Astrocyte (in vitro differentiated cells and primary cell): ENCODE measurements at regions not wholly inside any gene's neighbourhood (a gene's known extent, or its start where the extent isn't known, plus 50 kb on each side); places are given as distances from the start of the nearest gene placed in this dataset.

Experiments
- DNase-seq: peaks from one replicate; pipeline ENCODE4 v3.0.0-alpha.2; 2010; ENCODE audit warnings: low read depth
- FAIRE-seq: peaks from 2 replicates; lab custom pipeline; 2011; peaks lifted over from hg19 to GRCh38; lab: Jason Lieb, UNC
- H2AFZ ChIP-seq: 2 replicates; pipeline ENCODE4 v1.6.0; 2012; ENCODE audit warnings: low read depth, low read length, inconsistent platforms
- H3K27ac ChIP-seq: 2 replicates; pipeline ENCODE4 v1.5.1; 2011; ENCODE audit warnings: low read depth, low read length, inconsistent platforms
- H3K27me3 ChIP-seq: 2 replicates; pipeline ENCODE4 v1.6.0; 2011; ENCODE audit warnings: low read length, inconsistent platforms; ENCODE audit not compliant: insufficient read depth
- H3K36me3 ChIP-seq: 2 replicates; pipeline ENCODE4 v1.5.1; 2011; ENCODE audit warnings: low read length, inconsistent platforms; ENCODE audit not compliant: insufficient read depth
- H3K4me1 ChIP-seq: 2 replicates; pipeline ENCODE4 v1.5.1; 2011; ENCODE audit warnings: low read length, inconsistent platforms; ENCODE audit not compliant: insufficient read depth
- H3K4me2 ChIP-seq: 2 replicates; pipeline ENCODE4 v1.6.0; 2012; ENCODE audit warnings: low read length, inconsistent platforms
- H3K4me3 ChIP-seq: 2 replicates; pipeline ENCODE4 v1.5.1; 2011; ENCODE audit warnings: low read depth, mild to moderate bottlenecking, low read length, inconsistent platforms; ENCODE audit not compliant: insufficient read depth
- H3K79me2 ChIP-seq: 2 replicates; pipeline ENCODE4 v1.6.0; 2012; ENCODE audit warnings: mild to moderate bottlenecking, low read length, inconsistent platforms; ENCODE audit not compliant: insufficient read depth
- H3K9ac ChIP-seq: 2 replicates; pipeline ENCODE4 v1.6.0; 2012; ENCODE audit warnings: mild to moderate bottlenecking, low read length, inconsistent platforms
- H3K9me3 ChIP-seq: 2 replicates; pipeline ENCODE4 v1.5.1; 2012; ENCODE audit warnings: low read depth, mild to moderate bottlenecking, low read length, inconsistent platforms; ENCODE audit not compliant: insufficient read depth
- H4K20me1 ChIP-seq: 2 replicates; pipeline ENCODE4 v1.6.0; 2012; ENCODE audit warnings: low read length, inconsistent platforms; ENCODE audit not compliant: insufficient read depth
- H3K27ac Mint-ChIP-seq: one replicate; pipeline ENCODE4 v1.8.0; 2021; ENCODE audit warnings: mild to moderate bottlenecking, mixed read lengths; ENCODE audit not compliant: unreplicated experiment
- H3K27me3 Mint-ChIP-seq: one replicate; pipeline ENCODE4 v1.8.0; 2021; ENCODE audit warnings: low read depth, mixed read lengths; ENCODE audit not compliant: unreplicated experiment
- H3K36me3 Mint-ChIP-seq: one replicate; pipeline ENCODE4 v1.8.0; 2021; ENCODE audit warnings: low read depth, mixed read lengths; ENCODE audit not compliant: unreplicated experiment
- H3K4me1 Mint-ChIP-seq: one replicate; pipeline ENCODE4 v1.8.0; 2021; ENCODE audit warnings: low read depth, mixed read lengths; ENCODE audit not compliant: unreplicated experiment
- H3K4me3 Mint-ChIP-seq: one replicate; pipeline ENCODE4 v1.8.0; 2021; ENCODE audit warnings: mild to moderate bottlenecking, moderate library complexity, mixed read lengths; ENCODE audit not compliant: unreplicated experiment
- H3K9me3 Mint-ChIP-seq: one replicate; pipeline ENCODE4 v1.8.0; 2021; ENCODE audit warnings: mild to moderate bottlenecking, mixed read lengths; ENCODE audit not compliant: unreplicated experiment
- EZH2 ChIP-seq: IDR thresholded peaks from 2 replicates; pipeline ENCODE4 v1.6.1; 2012; ENCODE audit warnings: mild to moderate bottlenecking, low read length, inconsistent platforms; ENCODE audit not compliant: insufficient read depth
- TF ChIP-seq, protein P1 (sequence below): IDR thresholded peaks from 2 replicates; pipeline ENCODE4 v1.5.1; 2011; ENCODE audit warnings: low read depth, mild to moderate bottlenecking, inconsistent platforms, low read length, moderate library complexity; ENCODE audit not compliant: insufficient read depth

- H3K9ac ChIP-seq, result no peak overlapping the region
- Mint-ChIP-seq H3K4me1 (no peaks in the 10 kb centered on the region), H3K4me3 (no peak overlapping the region), H3K27ac (no peak overlapping the region), H3K36me3 (no peaks in the 10 kb centered on the region), H3K9me3 (peaks cover 10% of the 10 kb centered on the region), H3K27me3 (no peaks in the 10 kb centered on the region)
- DNase-seq, result no peak
- H3K4me3 ChIP-seq, result no peak overlapping the region
- TF ChIP-seq, protein P1, sequence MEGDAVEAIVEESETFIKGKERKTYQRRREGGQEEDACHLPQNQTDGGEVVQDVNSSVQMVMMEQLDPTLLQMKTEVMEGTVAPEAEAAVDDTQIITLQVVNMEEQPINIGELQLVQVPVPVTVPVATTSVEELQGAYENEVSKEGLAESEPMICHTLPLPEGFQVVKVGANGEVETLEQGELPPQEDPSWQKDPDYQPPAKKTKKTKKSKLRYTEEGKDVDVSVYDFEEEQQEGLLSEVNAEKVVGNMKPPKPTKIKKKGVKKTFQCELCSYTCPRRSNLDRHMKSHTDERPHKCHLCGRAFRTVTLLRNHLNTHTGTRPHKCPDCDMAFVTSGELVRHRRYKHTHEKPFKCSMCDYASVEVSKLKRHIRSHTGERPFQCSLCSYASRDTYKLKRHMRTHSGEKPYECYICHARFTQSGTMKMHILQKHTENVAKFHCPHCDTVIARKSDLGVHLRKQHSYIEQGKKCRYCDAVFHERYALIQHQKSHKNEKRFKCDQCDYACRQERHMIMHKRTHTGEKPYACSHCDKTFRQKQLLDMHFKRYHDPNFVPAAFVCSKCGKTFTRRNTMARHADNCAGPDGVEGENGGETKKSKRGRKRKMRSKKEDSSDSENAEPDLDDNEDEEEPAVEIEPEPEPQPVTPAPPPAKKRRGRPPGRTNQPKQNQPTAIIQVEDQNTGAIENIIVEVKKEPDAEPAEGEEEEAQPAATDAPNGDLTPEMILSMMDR, result no peak
- TF ChIP-seq EZH2, result no peak
- H3K27me3 ChIP-seq, result no peaks in the 10 kb centered on the region
- H2AFZ ChIP-seq, result no peak overlapping the region
- FAIRE-seq, result no peak
- H4K20me1 ChIP-seq, result no peaks in the 10 kb centered on the region
- H3K9me3 ChIP-seq, result peaks cover 26% of the 10 kb centered on the region
- H3K4me1 ChIP-seq, result no peaks in the 10 kb centered on the region
- H3K27ac ChIP-seq, result no peak overlapping the region
- H3K36me3 ChIP-seq, result no peaks in the 10 kb centered on the region
- no peaks in the 10 kb centered on the region for H3K79me2 ChIP-seq
- no peak overlapping the region for H3K4me2 ChIP-seq
Measured at GRCh38 chr18:78573773-78574172, 405.8 kb upstream of the SALL3 start.

DNA sequence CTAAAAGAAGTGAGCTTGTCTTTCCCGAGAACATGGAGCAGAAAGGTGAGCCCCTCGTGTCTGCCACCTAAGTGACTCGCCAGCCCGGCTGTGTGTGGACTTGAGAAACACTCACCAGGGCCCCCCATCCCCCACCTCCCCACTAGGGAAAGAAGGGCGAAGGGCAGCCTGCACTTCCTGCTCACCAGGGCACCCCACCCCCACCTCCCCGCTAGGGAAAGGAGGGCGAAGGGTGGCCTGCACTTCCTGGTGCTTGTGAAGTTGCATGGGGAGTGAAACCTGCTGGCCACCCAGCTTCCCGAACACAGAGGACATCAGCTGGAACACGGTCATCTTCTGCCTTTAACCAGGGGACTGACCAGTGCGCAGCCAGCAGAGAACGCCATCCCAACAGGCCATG is 402.7 kb upstream of the SALL3 start:
- H3K4me1 Mint-ChIP-seq, result no peaks in the 10 kb centered on the region
- no peak overlapping the region for H3K27ac ChIP-seq
- H3K9me3 ChIP-seq, result peaks cover 27% of the 10 kb centered on the region
- no peak overlapping the region for H3K4me2 ChIP-seq
- H3K9me3 Mint-ChIP-seq, result peaks cover 17% of the 10 kb centered on the region
- H3K79me2 ChIP-seq, result no peaks in the 10 kb centered on the region
- no peak overlapping the region for H3K27ac Mint-ChIP-seq
- H3K27me3 Mint-ChIP-seq, result no peaks in the 10 kb centered on the region
- no peaks in the 10 kb centered on the region for H4K20me1 ChIP-seq
- no peak overlapping the region for H2AFZ ChIP-seq
- no peaks in the 10 kb centered on the region for H3K4me1 ChIP-seq
- H3K4me3 Mint-ChIP-seq, result no peak overlapping the region
- H3K36me3 ChIP-seq, result no peaks in the 10 kb centered on the region
- DNase-seq (no peak), FAIRE-seq (no peak)
- TF ChIP-seq EZH2, result no peak
- TF ChIP-seq, protein P1, result no peak
- no peaks in the 10 kb centered on the region for H3K27me3 ChIP-seq
- H3K36me3 Mint-ChIP-seq, result no peaks in the 10 kb centered on the region
- no peak overlapping the region for H3K4me3 ChIP-seq
- no peak overlapping the region for H3K9ac ChIP-seq

DNA sequence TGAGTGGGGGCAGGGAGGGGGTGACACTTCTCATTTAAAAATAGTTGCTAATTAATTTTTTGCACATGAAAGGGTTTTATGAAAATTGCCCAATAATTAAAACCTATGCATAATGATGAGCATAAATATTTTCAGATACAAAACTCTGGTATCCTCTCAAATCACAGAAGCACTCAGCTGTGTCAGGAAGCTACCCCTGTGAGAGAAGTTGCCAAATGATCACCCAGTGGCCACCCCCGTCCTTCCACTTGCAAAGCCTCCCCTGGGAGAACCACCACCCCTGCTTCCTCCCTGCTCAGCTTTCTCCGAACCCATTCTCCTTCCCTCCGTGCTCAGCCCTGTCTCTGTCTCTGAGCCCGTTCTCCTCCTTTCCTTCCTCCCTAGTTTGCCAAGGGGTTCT is 400.2 kb upstream of the SALL3 start:
- FAIRE-seq (no peak), DNase-seq (no peak)
- no peak overlapping the region for H3K4me3 ChIP-seq
- no peaks in the 10 kb centered on the region for H4K20me1 ChIP-seq
- no peaks in the 10 kb centered on the region for H3K36me3 Mint-ChIP-seq
- no peak overlapping the region for H3K4me2 ChIP-seq
- no peaks in the 10 kb centered on the region for H3K4me1 ChIP-seq
- peaks cover 22% of the 10 kb centered on the region for H3K9me3 ChIP-seq
- H2AFZ ChIP-seq, result no peak overlapping the region
- no peak overlapping the region for H3K27ac Mint-ChIP-seq
- no peak overlapping the region for H3K27ac ChIP-seq
- H3K79me2 ChIP-seq, result no peaks in the 10 kb centered on the region
- H3K4me1 Mint-ChIP-seq, result no peaks in the 10 kb centered on the region
- H3K27me3 ChIP-seq, result no peaks in the 10 kb centered on the region
- TF ChIP-seq, protein P1, result no peak
- no peak for TF ChIP-seq EZH2
- peaks cover 14% of the 10 kb centered on the region for H3K9me3 Mint-ChIP-seq
- H3K36me3 ChIP-seq, result no peaks in the 10 kb centered on the region
- H3K27me3 Mint-ChIP-seq, result no peaks in the 10 kb centered on the region
- H3K4me3 Mint-ChIP-seq, result no peak overlapping the region
- no peak overlapping the region for H3K9ac ChIP-seq
